GM21526 (cell line): ENCODE measurements at regions not wholly inside any gene's neighbourhood (a gene's known extent, or its start where the extent isn't known, plus 50 kb on each side); places are given as distances from the start of the nearest gene placed in this dataset.
A peak's percentile ranks its signal among the peaks of the same experiment; 100 is the strongest.

ENCODE experiments used
- ATAC-seq: cut with Tn5 transposase; IDR thresholded peaks from one replicate; pipeline ENCODE4 v1.9.1; 2021; ENCODE audit warnings: moderate library complexity; ENCODE audit not compliant: unreplicated experiment, low FRiP score

- ATAC-seq, result no peak
Observed at GRCh38 chr6:163683105-163683622, 268.6 kb downstream of the QKI start.

- no peak for ATAC-seq
Observed at GRCh38 chr6:163679753-163680152, 265.2 kb downstream of the QKI start.

- no peak for ATAC-seq
Observed at GRCh38 chr6:163679012-163679660, 264.6 kb downstream of the QKI start.

GRCh38 chr6:163675611-163676010, 261.1 kb downstream of the QKI start:
- ATAC-seq, result no peak

- ATAC-seq, result no peak
Observed at GRCh38 chr6:163672710-163673109, 258.2 kb downstream of the QKI start.

- ATAC-seq, result no peak
Observed at GRCh38 chr6:163671791-163672190, 257.3 kb downstream of the QKI start.

- no peak for ATAC-seq
Observed at GRCh38 chr6:163671355-163671754, 256.8 kb downstream of the QKI start.

GRCh38 chr6:163670336-163670735, 255.8 kb downstream of the QKI start:
- ATAC-seq, result no peak

GRCh38 chr6:163668061-163668426, 253.5 kb downstream of the QKI start:
- peak; percentile 47 for ATAC-seq

- peak; percentile 98 for ATAC-seq
Observed at GRCh38 chr6:163667372-163668060, 253.0 kb downstream of the QKI start.

GRCh38 chr6:163665464-163665863, 250.9 kb downstream of the QKI start:
- no peak for ATAC-seq

GRCh38 chr6:163663575-163663974, 249.1 kb downstream of the QKI start:
- no peak for ATAC-seq

GRCh38 chr6:163662604-163663225, 248.2 kb downstream of the QKI start:
- ATAC-seq, result no peak

GRCh38 chr6:163661272-163661671, 246.8 kb downstream of the QKI start:
- peak; percentile 98 for ATAC-seq

GRCh38 chr6:163659803-163660202, 245.3 kb downstream of the QKI start:
- no peak for ATAC-seq

- no peak for ATAC-seq
Observed at GRCh38 chr6:163655217-163656121, 241.0 kb downstream of the QKI start.

GRCh38 chr6:163651915-163652668, 237.6 kb downstream of the QKI start:
- no peak for ATAC-seq

- no peak for ATAC-seq
Observed at GRCh38 chr6:163651426-163651825, 236.9 kb downstream of the QKI start.

- no peak for ATAC-seq
Observed at GRCh38 chr6:163648868-163649267, 234.3 kb downstream of the QKI start.

- ATAC-seq, result no peak
Observed at GRCh38 chr6:163647624-163648023, 233.1 kb downstream of the QKI start.
